A549 (cell line): ENCODE measurements at regions not wholly inside any gene's neighbourhood (a gene's known extent, or its start where the extent isn't known, plus 50 kb on each side); places are given as distances from the start of the nearest gene placed in this dataset.

Experiments
- ATAC-seq, 2 experiments: fragments of 200-7000 bp in 1 of 2; fragments of >200 bp in 1 of 2; cut with Nextera tagmentation in 1 of 2; cut with Tn5 transposase in 1 of 2; 3 replicates each; pipeline versions ENCODE4 v1.8.0 to v1.9.1; 2018 to 2020; ENCODE audit warnings: mild to moderate bottlenecking in 1 of 2, moderate library complexity in 1 of 2
- CTCF ChIA-PET: fragments of 300-600 bp; sonication (Branson Sonifier 250); formaldehyde crosslinking; extraction: SDS; loops from one replicate; lab custom pipeline; 2021; ENCODE audit warnings: antibody characterized with exemption, inconsistent platforms; lab: Yijun Ruan, JAX
- POLR2A ChIA-PET: fragments of 350-600 bp; formaldehyde crosslinking; extraction: SDS; loops from one replicate; lab custom pipeline; 2021; ENCODE audit warnings: antibody characterized with exemption, inconsistent platforms; lab: Yijun Ruan, JAX
- DNase-seq, 2 experiments: peaks; one replicate each; pipeline versions ENCODE4 v3.0.0 to v3.0.0-alpha.2; 2011 to 2016; ENCODE audit warnings: low read depth in 1 of 2, low spot score in 1 of 2
- FAIRE-seq: peaks from 2 replicates; lab custom pipeline; 2011; peaks lifted over from hg19 to GRCh38; lab: Jason Lieb, UNC
- H3K27ac ChIP-seq, 2 experiments: fragments of >200 bp; sonication (Bioruptor Twin); formaldehyde crosslinking; 3 replicates each; pipeline ENCODE4 v1.5.1; 2016 to 2017
- H3K4me1 ChIP-seq: fragments of >200 bp; sonication (Bioruptor Twin); formaldehyde crosslinking; 3 replicates; pipeline ENCODE4 v1.6.1; 2016
- H3K4me2 ChIP-seq: fragments of >200 bp; sonication (Bioruptor Twin); formaldehyde crosslinking; 3 replicates; pipeline ENCODE4 v1.6.1; 2016
- H3K4me3 ChIP-seq: fragments of >200 bp; sonication (Bioruptor Twin); formaldehyde crosslinking; 3 replicates; pipeline ENCODE4 v1.5.1; 2016
- H3K9me3 ChIP-seq: fragments of >200 bp; sonication (Bioruptor Twin); formaldehyde crosslinking; 3 replicates; pipeline ENCODE4 v1.6.1; 2016
- CEBPB ChIP-seq, 2 experiments: fragments of >200 bp in 1 of 2; sonication (Bioruptor Twin) in 1 of 2; formaldehyde crosslinking in 1 of 2; IDR thresholded peaks; 2 replicates each; pipeline ENCODE4 v1.6.1; 2012 to 2016
- E2F6 ChIP-seq: IDR thresholded peaks from 2 replicates; pipeline ENCODE4 v1.6.1; 2012; ENCODE audit warnings: low read depth, borderline replicate concordance
- EHMT2 ChIP-seq: fragments of 200-600 bp; sonication (generic); IDR thresholded peaks from 2 replicates; pipeline ENCODE4 v1.6.1; 2016; ENCODE audit warnings: antibody characterized with exemption, low read depth, mild to moderate bottlenecking, moderate library complexity
- ELK1 ChIP-seq: fragments of 150-350 bp; IDR thresholded peaks from 2 replicates; pipeline ENCODE4 v1.6.1; 2014; ENCODE audit warnings: low read depth, mild to moderate bottlenecking, low read length
- HES2 ChIP-seq: fragments of >200 bp; sonication (Bioruptor Twin); formaldehyde crosslinking; IDR thresholded peaks from 2 replicates; pipeline ENCODE4 v1.6.1; 2016
- HOXA7 ChIP-seq: fragments of 250-450 bp; sonication (Bioruptor Pico); IDR thresholded peaks from 2 replicates; pipeline ENCODE4 v1.5.0; 2020; ENCODE audit warnings: mild to moderate bottlenecking, moderate library complexity
- HOXB5 ChIP-seq: fragments of 250-450 bp; sonication (Bioruptor Pico); IDR thresholded peaks from 2 replicates; pipeline ENCODE4 v1.5.0; 2020; ENCODE audit warnings: mild to moderate bottlenecking, moderate library complexity
- KDM1A ChIP-seq: fragments of 200-600 bp; sonication (generic); IDR thresholded peaks from 2 replicates; pipeline ENCODE4 v1.6.1; 2016; ENCODE audit warnings: low read depth, mild to moderate bottlenecking
- MYC ChIP-seq: IDR thresholded peaks from 2 replicates; pipeline ENCODE4 v1.6.1; 2012; ENCODE audit warnings: mild to moderate bottlenecking, inconsistent platforms, low read length, improper control_type of control experiment, borderline replicate concordance
- NFE2L2 ChIP-seq: fragments of 150-350 bp; conservative IDR thresholded peaks from 2 replicates; pipeline ENCODE4 v1.6.1; 2014; ENCODE audit warnings: low read length
- NR3C1 ChIP-seq: fragments of >200 bp; sonication (Bioruptor Twin); formaldehyde crosslinking; IDR thresholded peaks from 3 replicates; pipeline ENCODE4 v1.6.1; 2017
- POLR2A ChIP-seq: IDR thresholded peaks from 2 replicates; pipeline ENCODE4 v1.6.1; 2012; ENCODE audit warnings: mild to moderate bottlenecking, low read length
- RAD21 ChIP-seq, 2 experiments: fragments of >200 bp in 1 of 2; sonication (Bioruptor Twin) in 1 of 2; formaldehyde crosslinking in 1 of 2; IDR thresholded peaks in 1 of 2; conservative IDR thresholded peaks in 1 of 2; 2 replicates in 1 of 2; 3 replicates in 1 of 2; pipeline ENCODE4 v1.6.1; 2012 to 2018; ENCODE audit warnings: inconsistent platforms in 1 of 2
- RCOR1 ChIP-seq: fragments of 150-350 bp; IDR thresholded peaks from 2 replicates; pipeline ENCODE4 v1.6.1; 2014; ENCODE audit warnings: antibody characterized with exemption, low read length, low read depth
- REST ChIP-seq: fragments of 200-600 bp; sonication (generic); IDR thresholded peaks from 2 replicates; pipeline ENCODE4 v1.6.1; 2016; ENCODE audit warnings: antibody characterized with exemption, mild to moderate bottlenecking, moderate library complexity
- RFX5 ChIP-seq: fragments of 450-650 bp; IDR thresholded peaks from 2 replicates; pipeline ENCODE4 v1.7.1; 2014; ENCODE audit warnings: antibody characterized with exemption, mild to moderate bottlenecking, moderate library complexity
- ZFP36 ChIP-seq: fragments of 450-650 bp; IDR thresholded peaks from 2 replicates; pipeline ENCODE4 v1.6.1; 2014; ENCODE audit warnings: borderline replicate concordance; ENCODE audit not compliant: partially characterized antibody
- ZNF302 ChIP-seq: fragments of 250-450 bp; sonication (Bioruptor Pico); IDR thresholded peaks from 2 replicates; pipeline ENCODE4 v1.9.0; 2021; ENCODE audit warnings: inconsistent platforms, mild to moderate bottlenecking, moderate library complexity
- ZSCAN20 ChIP-seq: fragments of 250-450 bp; sonication (Bioruptor Pico); IDR thresholded peaks from 2 replicates; pipeline ENCODE4 v1.8.0; 2022; ENCODE audit warnings: mild to moderate bottlenecking, moderate library complexity
- WGBS: methylation state at CpG from one replicate; pipeline ENCODE4 v1.1.6; 2017; ENCODE audit errors: missing lambda C conversion rate; 5-methylcytosine and 5-hydroxymethylcytosine counted together
- TF ChIP-seq, protein P1 (sequence below): IDR thresholded peaks from 2 replicates; pipeline ENCODE4 v1.6.1; 2012

DNA sequence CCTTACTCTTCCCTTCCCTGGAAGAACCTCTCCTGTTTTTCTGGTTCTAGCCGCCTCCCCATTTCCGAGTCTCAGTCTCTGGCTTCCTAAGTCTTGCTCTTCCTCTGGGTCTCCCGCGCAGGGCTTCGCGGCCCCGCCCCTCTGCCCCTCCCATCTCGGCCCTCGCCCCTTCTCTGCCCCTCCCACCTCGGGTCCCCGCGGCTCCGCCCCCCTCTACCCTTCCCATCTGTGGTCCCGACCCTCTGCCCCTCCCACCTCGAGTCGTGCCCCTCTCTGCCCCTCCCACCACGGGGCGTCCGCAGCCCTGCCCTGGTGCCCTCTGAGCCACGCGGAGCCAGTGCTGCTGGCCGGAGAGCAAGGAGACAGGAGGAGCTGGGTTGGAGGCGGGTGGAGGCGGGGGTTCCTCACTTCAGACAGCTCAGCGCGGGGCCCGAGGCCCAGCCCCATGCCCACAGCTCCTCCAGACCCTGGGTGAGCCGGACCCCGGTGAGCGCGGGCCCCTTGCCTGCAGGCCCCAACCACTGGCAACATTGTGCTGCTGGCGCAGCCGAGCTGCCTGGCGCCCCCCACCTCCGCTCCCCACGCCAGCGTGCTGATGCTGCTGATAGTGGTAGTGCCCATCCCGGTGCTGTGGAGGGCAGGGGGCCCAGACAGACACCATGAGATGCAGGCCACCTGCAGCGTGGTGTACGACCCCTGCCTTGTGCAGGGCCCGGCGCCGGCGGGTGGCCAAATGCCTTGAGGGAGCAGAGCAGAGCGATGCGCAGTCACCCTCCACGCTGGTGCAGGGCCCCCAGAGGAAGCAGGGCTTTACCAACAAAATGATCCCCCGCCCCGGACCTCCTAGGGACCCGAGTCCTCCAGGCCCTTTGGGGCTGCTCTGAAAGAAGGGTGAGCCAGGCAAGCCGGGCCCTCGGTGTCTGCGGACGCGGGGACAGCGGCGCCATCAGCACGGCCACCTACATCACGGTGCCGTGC is 2115.3 kb downstream of the TP53TG3F start:
- no peak for FAIRE-seq
- DNase-seq, result no peak
- POLR2A ChIA-PET, result no interaction called here
- H3K9me3 ChIP-seq, result 0 out of 3 replicates have a peak, but pooled peaks cover 2% of the 10 kb centered on the region
- WGBS, result 72% methylated on average over 25 of the region's 60 CpGs
- ATAC-seq, result no peak
- TF ChIP-seq NFE2L2 (no peak), HOXB5 (CRISPR knock-in tag) (no peak), POLR2A (no peak), HOXA7 (CRISPR knock-in tag) (no peak), E2F6 (no peak), RCOR1 (no peak), RAD21 (conservative IDR thresholded peaks at IDR 0.05 in 1 of 2, IDR thresholded peaks at IDR 0.05 in 1 of 2) (no peak), MYC (no peak), EHMT2 (no peak), ELK1 (no peak), ZFP36 (no peak), REST (no peak), ZNF302 (CRISPR knock-in tag) (no peak), HES2 (no peak), ZSCAN20 (no peak), NR3C1 (no peak), RFX5 (no peak), KDM1A (no peak), CEBPB (IDR thresholded peaks at IDR 0.05) (no peak)
- TF ChIP-seq, protein P1, sequence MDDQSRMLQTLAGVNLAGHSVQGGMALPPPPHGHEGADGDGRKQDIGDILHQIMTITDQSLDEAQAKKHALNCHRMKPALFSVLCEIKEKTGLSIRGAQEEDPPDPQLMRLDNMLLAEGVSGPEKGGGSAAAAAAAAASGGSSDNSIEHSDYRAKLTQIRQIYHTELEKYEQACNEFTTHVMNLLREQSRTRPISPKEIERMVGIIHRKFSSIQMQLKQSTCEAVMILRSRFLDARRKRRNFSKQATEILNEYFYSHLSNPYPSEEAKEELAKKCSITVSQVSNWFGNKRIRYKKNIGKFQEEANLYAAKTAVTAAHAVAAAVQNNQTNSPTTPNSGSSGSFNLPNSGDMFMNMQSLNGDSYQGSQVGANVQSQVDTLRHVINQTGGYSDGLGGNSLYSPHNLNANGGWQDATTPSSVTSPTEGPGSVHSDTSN, result no peak
- TF ChIP-seq, all 56 proteins: peak for 0
- Histone ChIP-seq H3K27ac (no peak overlapping the region), H3K4me3 (no peak overlapping the region), H3K4me2 (no peak overlapping the region), H3K4me1 (no peaks in the 10 kb centered on the region)
- CTCF ChIA-PET, result no interaction called here
